ENCODE measurements at regions not wholly inside any gene's neighbourhood (a gene's known extent, or its start where the extent isn't known, plus 50 kb on each side); places are given as distances from the start of the nearest gene placed in this dataset.
A peak's percentile ranks its signal among the peaks of the same experiment; 100 is the strongest.
"Not testable (repeated sequence)": the region's sequence is repeated elsewhere in the genome, so short reads cannot be mapped to it uniquely, and the experiment has no call there.

DNA sequence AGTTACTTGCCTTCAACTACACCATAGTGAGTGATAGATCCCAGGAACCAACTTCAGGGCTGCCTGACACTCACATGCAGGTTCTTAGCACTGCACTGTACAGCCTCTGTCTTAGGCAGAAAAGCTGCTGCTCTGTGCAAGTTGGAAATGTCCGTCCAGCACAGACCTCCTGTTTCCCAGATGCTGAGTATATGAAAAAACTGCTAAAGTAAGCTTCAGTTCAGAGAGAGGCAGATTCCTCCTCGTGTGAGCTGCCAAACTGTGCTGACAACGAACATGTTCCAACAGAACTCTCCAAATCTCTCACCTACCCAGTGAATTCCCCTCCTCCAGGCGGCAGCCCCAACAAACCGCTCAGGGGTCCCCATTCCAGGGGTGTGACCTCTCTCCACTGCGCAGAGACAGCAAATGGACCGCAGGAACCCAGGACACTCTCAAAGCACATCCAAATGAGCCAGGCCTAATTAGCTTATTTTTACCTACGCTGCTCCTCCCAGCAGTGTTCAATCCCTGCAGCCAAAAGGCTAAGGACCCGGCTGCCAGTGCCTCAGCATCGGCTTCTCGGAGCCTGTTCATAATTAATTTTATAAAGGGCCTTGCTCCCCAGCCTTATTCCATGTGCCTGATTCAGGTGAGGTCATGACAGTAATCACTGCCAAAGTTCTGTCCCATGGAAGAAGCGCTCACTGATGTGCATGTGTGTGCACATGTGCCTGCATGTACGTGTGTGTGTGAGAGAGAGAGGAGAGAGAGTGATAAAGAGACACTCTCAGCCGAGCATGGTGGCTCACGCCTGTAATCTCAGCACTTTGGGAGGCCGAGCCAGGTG lies 159.5 kb upstream of the AUTS2 start:
- no peak for DNase-seq

DNA sequence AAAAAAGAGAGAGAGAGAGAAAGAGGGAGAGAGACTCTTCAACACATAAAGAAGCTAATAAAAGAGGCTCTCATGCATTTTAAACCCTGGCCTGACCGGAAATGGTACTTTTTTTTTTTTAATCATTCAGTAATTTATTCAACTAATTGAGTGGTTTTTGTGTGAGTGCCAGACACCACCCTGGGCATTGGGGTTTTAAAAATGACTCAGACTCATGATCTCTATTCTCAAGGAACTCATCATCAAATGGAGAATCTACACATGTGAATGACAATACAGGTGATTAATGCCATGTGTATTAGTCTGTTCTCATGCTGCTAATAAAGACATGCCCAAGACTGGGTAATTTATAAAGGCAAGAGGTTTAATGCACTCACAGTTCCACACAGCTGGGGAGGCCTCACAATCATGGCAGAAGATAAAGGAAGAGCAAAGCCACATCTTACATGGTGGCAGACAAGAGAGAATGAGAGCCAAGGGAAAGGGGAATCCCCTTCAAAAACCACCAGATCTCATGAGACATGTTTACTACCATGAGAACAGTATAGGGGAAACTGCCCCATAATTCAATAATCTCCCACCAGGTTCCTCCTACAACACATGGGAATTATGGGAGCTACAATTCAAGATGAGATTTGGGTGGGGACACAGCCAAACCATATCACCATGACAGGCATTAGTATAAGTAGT lies 158.5 kb upstream of the AUTS2 start:
- DNase-seq, result no peak

DNA sequence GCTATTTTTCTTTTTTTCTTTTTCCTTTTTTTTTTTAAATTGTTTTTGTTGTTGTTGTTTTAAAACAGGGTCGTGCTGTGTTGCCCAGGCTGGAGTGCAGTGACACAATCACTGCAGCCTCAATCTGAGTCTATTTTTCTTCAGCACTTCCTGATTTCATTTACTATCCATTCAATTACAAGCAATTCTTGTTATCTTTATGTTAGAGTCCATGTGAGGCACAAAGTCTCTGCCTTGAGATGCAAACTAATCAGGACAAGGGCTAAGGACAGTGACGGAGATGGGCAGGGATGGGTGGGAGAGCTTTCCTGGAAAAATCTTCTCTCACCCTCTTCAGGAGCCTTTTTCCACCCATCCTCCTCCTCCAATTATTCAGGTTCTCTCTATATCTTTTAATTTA lies 157.3 kb upstream of the AUTS2 start:
- no peak for DNase-seq

DNA sequence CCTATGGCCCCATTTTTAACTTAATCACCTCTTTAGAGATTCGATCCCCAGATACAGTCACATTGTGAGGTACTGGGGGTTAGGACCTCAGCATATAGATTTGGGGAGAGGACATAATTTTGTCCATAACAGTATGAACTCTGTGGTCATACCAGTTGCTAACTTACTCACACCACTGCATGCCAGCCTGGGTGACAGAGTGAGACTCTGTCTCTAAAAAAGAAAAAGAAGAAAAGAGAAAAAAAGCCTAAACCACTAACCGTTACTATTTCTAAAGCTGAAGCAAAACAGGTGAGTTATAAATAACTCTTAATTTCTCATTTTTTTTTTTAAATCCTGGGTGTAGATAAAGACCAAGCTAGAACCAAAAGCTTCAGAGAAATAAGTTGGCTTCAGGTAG lies 155.1 kb upstream of the AUTS2 start:
- no peak for DNase-seq

DNA sequence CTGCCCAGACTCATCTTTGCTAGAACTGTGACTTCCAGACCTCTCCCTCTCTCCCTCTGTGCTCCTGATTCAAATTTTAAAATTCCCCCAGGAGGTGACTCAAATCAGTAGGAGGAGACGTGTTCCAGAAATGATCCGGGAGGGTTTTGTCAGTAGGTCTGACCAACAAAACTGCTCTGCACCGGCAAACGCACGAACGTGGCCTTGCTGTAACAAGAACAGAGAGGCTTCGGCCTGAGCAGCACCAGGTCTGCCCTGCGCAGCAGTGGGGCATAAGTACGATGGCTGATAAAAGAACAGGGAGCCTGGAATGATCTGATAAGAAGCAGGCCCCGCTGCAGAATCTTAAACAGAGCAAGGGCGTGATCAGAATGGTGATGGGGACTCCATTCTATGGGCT lies 152.7 kb upstream of the AUTS2 start:
- DNase-seq, result no peak

DNA sequence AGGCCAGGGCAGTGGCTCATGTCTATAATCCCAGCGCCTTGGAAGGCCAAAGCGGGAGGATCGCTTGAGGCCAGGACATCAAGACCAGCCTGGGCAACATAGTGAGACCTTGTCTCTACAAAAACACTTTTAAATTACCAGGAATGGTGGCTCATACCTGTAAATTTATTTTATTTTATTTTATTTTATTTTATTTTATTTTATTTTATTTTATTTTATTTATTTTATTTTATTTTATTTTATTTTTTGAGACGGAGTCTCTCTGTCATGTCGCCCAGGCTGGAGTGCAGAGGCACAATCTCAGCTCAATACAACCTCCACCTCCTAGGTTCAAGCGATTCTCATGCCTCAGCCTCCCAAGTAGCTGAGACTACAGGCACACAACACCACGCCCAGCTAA lies 152.1 kb upstream of the AUTS2 start:
- DNase-seq, result not testable (repeated sequence)

DNA sequence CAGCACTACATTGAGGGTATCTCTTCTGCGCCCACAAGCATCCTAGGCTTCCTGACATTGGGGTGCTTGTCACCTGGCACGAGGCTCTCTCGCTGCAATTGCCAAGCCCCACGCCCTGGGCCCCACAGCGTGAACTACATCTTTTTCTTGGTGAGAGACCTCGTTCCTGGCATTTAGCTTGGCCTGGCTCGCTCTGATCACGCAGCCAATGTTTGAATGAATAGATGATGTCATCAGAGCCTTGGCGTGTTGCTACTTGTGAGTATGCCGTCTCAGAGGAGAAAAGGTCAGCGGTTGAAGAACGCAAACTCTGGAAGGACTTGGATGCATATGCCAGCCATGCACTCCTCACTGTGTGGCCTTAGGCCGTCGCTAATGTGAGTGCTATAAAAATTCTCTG lies 150.2 kb upstream of the AUTS2 start:
- no peak for DNase-seq

DNA sequence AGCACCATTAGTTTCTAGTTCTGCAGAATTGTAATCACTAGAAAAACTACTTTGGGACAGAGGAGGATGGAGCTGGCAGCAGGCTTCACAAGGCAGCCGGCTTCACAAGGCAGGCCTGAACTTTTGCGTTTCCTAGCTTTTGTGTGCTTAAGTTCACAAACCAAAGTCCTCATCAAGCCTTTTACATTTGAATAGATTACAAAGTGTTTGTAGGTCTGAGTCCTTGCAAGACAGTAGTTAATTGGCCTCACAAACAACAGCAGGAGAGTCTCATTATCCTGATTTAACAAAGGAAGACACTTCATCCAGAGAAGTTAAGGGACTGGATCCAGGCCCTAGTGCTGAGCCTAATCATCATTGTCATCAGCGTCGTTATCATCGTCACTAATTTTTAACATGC lies 147.8 kb upstream of the AUTS2 start:
- DNase-seq, result no peak

DNA sequence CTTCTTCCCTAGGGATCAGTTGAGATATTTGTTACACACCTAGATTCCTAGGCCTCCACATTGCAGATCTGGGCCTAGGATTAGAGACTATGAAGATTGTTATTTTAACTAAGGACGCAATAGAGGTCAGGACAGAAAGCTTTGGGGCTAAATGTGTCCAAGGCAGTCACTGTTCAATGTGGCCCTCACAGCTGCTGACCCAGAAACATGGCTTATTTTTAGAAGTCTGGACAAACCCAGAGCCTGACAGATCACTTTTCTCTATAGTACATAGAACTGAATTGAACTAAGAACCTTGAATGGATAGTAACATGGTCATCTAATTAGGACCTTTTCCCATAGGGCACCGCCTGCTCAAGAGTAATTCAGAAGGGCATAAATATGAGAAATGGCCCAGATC lies 146.6 kb upstream of the AUTS2 start:
- no peak for DNase-seq

DNA sequence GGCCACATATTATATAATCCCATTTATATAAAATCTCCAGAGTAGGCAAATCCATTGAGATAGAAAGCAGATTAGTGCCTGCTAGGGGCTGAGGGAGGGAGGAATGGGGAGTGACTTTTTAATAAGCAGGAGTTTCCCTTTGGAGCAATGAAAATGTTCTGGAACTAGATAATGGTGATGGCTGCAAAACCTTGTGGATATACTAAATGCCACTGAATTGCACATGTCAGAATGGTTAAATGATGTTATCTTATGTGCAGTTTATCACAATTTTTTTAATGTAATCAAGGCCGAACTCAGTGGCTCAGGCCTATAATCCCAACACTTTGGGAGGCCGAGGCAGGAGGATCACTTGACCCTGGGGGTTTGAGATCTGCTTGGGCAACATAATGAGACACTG lies 145.5 kb upstream of the AUTS2 start:
- no peak for DNase-seq

DNA sequence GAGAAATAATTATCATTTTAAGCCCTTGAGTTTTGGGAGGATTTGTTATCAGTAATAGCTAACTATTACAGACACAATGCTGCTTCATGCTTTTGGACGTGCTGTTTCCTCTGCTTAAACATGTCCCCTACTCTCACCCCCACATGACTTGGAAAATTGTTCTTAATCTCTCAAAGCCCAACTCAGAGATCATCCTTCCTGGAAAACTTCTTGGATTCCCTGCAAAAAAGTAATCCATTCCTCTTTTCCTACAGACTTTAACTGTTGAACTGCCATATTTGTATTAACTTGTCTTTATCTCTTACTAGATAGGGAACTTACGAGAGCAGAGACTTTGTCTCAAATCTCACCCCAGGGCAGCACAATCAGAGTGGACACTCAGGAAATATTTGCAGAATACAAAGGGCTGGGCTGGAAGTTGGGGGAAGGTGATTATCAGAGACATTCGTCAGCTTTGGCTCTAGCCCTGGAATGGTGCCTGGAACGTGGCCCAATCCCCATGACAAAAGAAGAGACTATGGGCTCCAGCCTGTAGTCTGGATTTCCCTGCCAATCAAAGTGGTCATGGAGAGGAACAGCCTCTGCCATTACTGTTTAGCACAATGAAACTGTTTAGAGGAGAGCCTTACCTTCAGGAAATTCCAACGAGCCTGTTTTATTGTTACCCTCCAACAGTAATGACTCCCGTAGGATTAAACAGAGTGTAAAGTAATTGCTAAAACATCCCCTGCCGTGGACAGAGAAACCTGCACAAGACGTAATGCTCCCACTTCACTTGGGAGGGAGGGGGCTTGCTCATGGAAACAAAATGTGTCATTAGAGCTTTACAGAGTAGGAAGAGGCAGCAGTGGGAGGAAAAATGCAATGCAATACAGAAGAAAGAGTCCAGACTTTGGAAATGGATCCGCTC lies 140.4 kb upstream of the AUTS2 start:
- no peak for DNase-seq

DNA sequence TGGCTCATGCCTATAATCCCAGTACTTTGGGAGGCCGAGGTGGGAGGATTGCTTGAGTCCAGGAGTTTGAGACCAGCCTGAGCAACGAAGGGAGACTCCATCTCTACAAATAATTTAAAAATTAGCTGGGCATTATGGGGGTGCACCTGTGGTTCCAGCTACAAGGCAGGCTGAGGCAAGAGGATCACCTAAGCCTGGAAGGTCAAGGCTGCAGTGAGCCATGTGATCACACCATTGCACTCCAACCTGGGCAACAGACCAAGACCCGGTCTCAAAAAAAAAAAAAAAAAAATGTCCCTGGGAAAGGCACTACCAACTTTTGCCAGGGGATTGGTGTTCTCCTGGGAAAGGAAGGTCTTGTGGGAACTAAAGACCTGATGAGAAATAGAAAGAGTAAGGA lies 134.2 kb upstream of the AUTS2 start:
- no peak for DNase-seq

DNA sequence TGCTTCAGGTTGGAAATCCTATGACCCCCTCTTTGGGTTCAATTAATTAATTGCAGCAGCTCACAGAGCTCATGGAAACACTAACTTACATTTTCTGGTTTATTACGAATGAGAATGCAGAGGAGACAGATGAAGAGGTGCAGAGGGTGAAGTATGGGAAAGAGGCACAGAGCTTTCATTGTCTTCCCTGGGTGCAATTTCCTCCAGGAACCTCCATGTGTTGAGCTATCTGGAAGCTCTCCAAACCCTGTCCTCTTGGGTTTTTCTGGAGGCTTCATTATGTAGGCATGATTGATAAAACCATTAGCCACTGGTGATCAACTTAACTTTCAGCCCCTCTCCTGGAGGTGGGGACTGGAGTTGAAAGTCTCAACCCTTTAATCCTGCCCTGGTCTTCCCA lies 133.0 kb upstream of the AUTS2 start:
- no peak for DNase-seq

DNA sequence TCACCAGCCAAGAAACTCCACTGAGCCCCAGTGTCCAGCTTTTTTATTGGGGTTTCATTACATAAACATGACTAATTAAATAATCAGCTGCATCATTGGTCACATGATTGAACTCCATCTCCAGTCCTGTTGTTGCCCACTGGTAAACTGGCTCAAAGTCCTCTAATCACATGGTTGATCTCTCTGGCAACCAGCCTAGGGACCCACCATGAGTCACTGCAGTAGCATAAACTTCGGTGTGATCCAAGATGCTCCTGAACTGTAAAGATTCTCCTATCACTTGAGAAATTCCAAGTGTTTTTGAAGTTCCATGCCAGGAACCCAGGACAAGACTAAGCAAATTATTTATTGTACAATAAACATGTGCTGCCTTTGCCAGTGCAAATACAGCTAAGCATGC lies 130.4 kb upstream of the AUTS2 start:
- DNase-seq, result no peak

DNA sequence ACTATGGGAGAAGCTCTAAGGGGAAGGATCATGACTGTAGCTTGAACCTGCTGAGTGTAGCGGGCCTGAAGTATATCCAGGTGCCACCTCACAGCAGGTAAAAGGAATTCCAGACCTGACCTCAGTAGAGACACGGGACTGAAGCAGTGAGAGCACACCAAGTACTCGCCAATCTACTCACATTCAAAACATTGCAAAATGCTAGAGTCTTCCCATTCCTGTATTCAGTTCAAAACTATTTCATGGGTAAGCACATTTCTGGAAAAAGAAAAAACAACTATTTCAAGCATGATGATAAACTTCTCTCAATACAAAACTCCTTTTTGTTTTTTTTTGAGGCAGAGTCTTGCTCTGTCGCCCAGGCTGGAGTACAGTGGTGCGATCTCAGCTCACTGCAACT lies 121.9 kb upstream of the AUTS2 start:
- no peak for DNase-seq

DNA sequence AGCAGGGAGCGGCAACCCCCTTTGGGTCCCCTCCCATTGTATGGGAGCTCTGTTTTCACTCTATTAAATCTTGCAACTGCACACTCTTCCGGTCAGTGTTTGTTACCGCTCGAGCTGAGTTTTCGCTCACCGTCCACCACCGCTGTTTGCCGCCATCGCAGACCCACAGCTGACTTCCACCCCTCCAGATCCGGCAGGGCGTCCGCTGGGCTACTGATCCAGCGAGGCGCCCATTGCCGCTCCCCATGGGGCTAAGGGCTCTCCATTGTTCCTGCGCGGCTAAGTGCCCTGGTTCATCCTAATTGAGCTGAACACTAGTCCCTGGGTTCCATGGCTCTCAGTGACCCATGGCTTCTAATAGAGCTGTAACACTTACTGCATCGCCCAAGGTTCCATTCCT lies 115.6 kb upstream of the AUTS2 start:
- no peak for DNase-seq

DNA sequence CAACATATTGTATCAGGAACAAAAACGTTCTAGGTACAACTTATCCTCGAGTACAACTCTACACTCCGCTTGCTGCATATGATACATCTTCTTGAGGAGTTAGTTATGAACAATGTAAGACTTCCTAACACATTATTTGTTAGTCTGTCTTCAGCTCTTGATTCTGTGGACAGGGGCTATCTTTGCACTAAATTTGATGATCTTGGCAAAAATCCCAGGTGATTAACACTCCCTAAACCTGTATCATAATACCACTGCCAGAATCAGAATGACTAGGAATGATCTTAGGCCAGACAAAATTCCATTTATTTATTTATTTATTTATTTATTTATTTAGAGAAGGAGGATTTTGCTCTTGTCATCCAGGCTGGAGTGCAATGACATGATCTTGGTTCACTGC lies 108.7 kb upstream of the AUTS2 start:
- DNase-seq, result no peak

DNA sequence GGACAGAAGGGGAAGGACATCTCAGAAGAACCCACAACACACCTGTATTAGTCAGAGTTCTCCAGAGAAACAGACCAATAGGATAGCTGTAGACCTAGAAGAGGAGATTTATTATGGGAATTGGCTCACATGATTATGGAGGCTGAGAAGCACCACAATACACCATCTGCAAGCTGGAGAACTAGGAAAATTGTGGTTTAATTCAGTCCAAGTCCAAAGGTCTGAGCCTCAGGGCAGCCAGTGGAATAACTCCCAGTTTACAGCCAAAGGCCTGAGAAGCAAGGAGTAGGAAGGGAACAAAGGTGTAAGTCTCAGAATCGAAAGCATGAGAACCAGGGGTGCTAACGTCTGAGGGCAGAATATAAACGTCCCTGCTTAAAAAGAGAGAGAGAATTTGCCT lies 99.6 kb upstream of the AUTS2 start:
- DNase-seq, result no peak

DNA sequence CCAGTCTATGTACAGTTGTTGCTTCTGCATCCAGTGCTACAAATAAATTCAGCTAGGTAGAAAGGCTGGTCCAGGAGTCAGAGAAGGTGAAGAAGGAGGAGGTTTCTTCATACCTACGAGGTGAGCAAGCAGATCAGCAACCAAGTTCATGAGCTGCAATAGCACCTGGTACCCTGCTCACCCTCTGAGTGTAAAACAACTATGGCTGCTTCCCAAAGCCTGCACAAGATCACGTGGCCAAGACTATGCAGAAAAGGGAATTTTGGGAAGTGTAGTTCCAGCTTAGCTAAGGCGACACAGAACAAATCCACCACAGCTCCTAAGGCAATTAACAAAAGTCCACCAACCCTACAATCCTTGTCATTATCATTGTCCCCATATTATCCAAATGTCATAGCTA lies 95.9 kb upstream of the AUTS2 start:
- DNase-seq, result peak; percentile 4

DNA sequence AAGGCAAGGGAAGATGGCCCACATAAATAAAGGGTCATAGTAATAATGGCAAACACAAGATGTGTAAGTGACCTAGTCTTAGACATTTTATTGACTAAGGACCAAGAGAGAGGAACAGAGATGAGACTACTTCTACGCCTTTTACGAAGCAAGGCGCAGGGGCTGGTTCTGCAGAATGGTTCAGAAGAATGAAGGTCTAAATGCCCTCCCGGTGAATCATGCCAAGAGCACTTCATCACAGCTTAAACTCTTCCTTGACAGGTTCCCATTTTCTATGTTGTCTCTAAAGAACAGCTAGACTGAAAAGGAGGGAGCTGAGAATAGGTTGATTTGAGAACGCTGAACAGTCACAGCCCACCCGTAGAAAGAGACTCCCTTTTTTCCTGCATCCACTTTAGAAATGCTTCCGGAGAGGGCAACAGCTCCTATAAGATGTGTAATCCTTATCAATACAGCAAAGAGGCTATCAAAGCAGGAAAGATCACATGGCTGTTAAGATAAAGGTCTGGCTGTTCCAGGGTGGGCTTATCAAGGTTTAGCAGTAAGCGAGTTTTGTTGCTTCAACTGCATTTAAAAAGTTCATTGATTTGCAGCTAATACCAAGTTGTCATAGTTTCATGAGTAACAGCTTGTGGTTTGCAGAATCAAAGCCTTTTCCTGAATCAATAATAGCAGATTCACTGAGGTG lies 93.4 kb upstream of the AUTS2 start:
- DNase-seq, result no peak

DNA sequence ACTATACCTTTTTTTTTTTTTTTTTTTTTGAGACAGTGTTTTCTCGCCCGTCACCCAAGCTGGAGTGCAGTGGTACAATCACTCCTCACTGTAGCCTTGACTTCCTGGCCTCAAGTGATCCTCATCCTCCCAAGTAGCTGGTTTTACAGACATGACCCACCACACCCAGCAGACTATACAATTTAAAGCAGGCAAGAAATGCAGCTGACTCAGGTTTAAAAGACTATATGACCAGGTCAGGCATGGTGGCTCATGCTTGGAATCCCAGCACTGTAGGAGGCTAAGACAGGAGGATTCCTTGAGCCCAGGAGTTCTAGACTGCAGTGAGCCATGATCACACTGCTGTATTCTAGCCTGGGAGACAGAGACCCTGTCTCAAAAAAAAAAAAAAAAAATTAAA lies 89.5 kb upstream of the AUTS2 start:
- DNase-seq, result no peak

DNA sequence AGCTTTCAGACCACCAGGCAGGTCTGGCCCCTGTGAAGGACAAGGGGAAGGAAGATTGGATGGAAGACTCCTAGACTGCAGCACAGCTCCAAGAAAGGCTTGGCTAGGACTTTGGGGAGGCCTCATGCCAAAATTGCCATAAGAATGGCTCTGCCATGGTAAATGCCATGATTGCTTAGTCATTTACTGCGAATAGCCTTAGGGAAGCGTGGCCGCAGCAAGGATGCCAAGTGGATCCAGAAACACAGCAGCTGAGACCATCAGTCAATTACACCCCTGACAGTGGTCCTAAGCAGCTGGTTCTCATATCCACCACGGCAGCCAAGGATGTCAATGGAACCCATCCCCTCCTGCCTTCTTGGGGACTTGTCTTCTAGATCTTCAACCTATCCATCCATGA lies 88.2 kb upstream of the AUTS2 start:
- no peak for DNase-seq

Data from NCI-H2171 (cell line).